Upper lobe of right lung (tissue), 1 donor: ENCODE measurements at regions not wholly inside any gene's neighbourhood (a gene's known extent, or its start where the extent isn't known, plus 50 kb on each side); places are given as distances from the start of the nearest gene placed in this dataset.

ENCODE experiments used
- ATAC-seq: fragments of 200-7000 bp; cut with Tn5 transposase; one replicate; pipeline ENCODE4 v1.9.1; 2020; ENCODE audit warnings: mild to moderate bottlenecking, moderate library complexity
- DNase-seq: peaks from one replicate; pipeline ENCODE4 v3.0.0-alpha.2; 2020
- H3K27ac ChIP-seq: fragments of 200-600 bp; one replicate; pipeline ENCODE4 v1.8.0; 2022
- H3K27me3 ChIP-seq: fragments of 200-600 bp; one replicate; pipeline ENCODE4 v1.8.0; 2022; ENCODE audit warnings: mild to moderate bottlenecking
- H3K36me3 ChIP-seq: fragments of 200-600 bp; one replicate; pipeline ENCODE4 v1.8.0; 2022
- H3K4me1 ChIP-seq: fragments of 200-600 bp; one replicate; pipeline ENCODE4 v1.8.0; 2022
- H3K4me3 ChIP-seq: fragments of 200-600 bp; one replicate; pipeline ENCODE4 v1.8.0; 2022; ENCODE audit warnings: mild to moderate bottlenecking
- H3K9me3 ChIP-seq: fragments of 200-600 bp; one replicate; pipeline ENCODE4 v1.8.0; 2022
- CTCF ChIP-seq: fragments of 200-600 bp; IDR thresholded peaks from one replicate; pipeline ENCODE4 v1.8.0; 2022; ENCODE audit warnings: antibody characterized with exemption
- intact Hi-C: fragments of 100-400 bp; cut with DNase I; formaldehyde crosslinking; loops from one replicate; pipeline ENCODE4 v1.11.0; 2022
- donor health status: DM: no; HTN: yes; CAD: no; lungs with severe emphysema.

DNA sequence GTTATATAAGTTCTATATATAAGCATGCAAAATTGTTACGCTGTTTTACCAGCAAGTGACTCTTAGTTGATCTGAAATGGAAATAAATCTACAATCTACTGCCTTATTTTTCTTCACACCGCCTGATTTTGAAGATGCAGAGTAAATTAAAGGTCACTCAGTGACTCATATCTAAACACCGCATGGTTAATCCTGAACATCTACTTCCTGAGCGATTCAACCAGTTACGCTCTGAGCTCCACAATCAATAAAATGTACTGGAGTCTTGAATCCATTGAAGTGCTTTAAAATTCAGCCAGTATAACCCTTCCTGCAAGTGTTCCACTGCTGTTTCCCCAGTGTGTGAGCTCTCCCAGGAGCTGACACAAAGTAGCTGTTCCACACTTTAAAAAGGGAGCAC is 192.8 kb downstream of the SLC7A11 start:
- intact Hi-C loops = no loop called here
- Histone ChIP-seq H3K36me3 (no peaks in the 10 kb centered on the region), H3K4me1 (no peaks in the 10 kb centered on the region), H3K27ac (no peak overlapping the region), H3K27me3 (no peaks in the 10 kb centered on the region), H3K9me3 (no peaks in the 10 kb centered on the region), H3K4me3 (no peak overlapping the region)
- no peak for DNase-seq
- no peak for TF ChIP-seq CTCF
- ATAC-seq = no peak

GRCh38 chr4:138047290-138047689 is 194.9 kb downstream of the SLC7A11 start:
- TF ChIP-seq CTCF = no peak
- Histone ChIP-seq H3K27ac (no peak overlapping the region), H3K9me3 (no peaks in the 10 kb centered on the region), H3K27me3 (no peaks in the 10 kb centered on the region), H3K4me1 (no peaks in the 10 kb centered on the region), H3K4me3 (no peak overlapping the region), H3K36me3 (no peaks in the 10 kb centered on the region)
- ATAC-seq (no peak), DNase-seq (no peak)
- intact Hi-C loops = no loop called here

GRCh38 chr4:138045036-138045435 is 197.1 kb downstream of the SLC7A11 start:
- Histone ChIP-seq H3K9me3 (no peaks in the 10 kb centered on the region), H3K4me1 (no peaks in the 10 kb centered on the region), H3K27ac (no peak overlapping the region), H3K27me3 (no peaks in the 10 kb centered on the region), H3K4me3 (no peak overlapping the region), H3K36me3 (no peaks in the 10 kb centered on the region)
- DNase-seq (no peak), ATAC-seq (no peak)
- intact Hi-C loops = no loop called here
- TF ChIP-seq CTCF = no peak

- no peak for ATAC-seq
- H3K36me3 ChIP-seq = no peaks in the 10 kb centered on the region
- H3K27ac ChIP-seq = no peak overlapping the region
- H3K4me3 ChIP-seq = no peak overlapping the region
- intact Hi-C loops = no loop called here
- no peaks in the 10 kb centered on the region for H3K27me3 ChIP-seq
- no peak for DNase-seq
- TF ChIP-seq CTCF = no peak
- H3K4me1 ChIP-seq = no peaks in the 10 kb centered on the region
- H3K9me3 ChIP-seq = no peaks in the 10 kb centered on the region
Measured at GRCh38 chr4:138039010-138039409, 203.1 kb downstream of the SLC7A11 start.

- intact Hi-C loops = no loop called here
- Histone ChIP-seq H3K4me1 (no peaks in the 10 kb centered on the region), H3K27ac (no peak overlapping the region)
Measured at GRCh38 chr4:138037696-138038095, 204.5 kb downstream of the SLC7A11 start.

More at GRCh38 chr4:138037696-138038095, 204.5 kb downstream of the SLC7A11 start:
- H3K36me3 ChIP-seq = no peaks in the 10 kb centered on the region
- ATAC-seq (no peak), DNase-seq (no peak)
- H3K9me3 ChIP-seq = no peaks in the 10 kb centered on the region
- H3K4me3 ChIP-seq = no peak overlapping the region
- no peak for TF ChIP-seq CTCF
- no peaks in the 10 kb centered on the region for H3K27me3 ChIP-seq
